ENCODE measurements at regions not wholly inside any gene's neighbourhood (a gene's known extent, or its start where the extent isn't known, plus 50 kb on each side); places are given as distances from the start of the nearest gene placed in this dataset.

GRCh38 chr5:116885825-116886224 is 311.2 kb upstream of the SEMA6A start:
- Histone ChIP-seq H3K4me1 (ENCODE audit: control insufficient read depth, low read depth, low read length) (no peaks in the 10 kb centered on the region), H3K36me3 (ENCODE audit: control insufficient read depth, insufficient read depth, low read length) (no peaks in the 10 kb centered on the region), H3K27me3 (ENCODE audit: insufficient read depth, low read length, poor library complexity) (no peaks in the 10 kb centered on the region), H3K56ac (ENCODE audit: low read length) (no peak overlapping the region), H4K8ac (ENCODE audit: low read depth, low read length) (no peak overlapping the region), H3K4me3 (ENCODE audit: low read length) (no peak overlapping the region), H2BK120ac (ENCODE audit: low read depth, low read length) (no peak overlapping the region), H3K27ac (ENCODE audit: low read depth, low read length) (no peak overlapping the region), H2AK5ac (ENCODE audit: low read length) (no peak overlapping the region), H2BK5ac (ENCODE audit: low read length) (no peak overlapping the region), H3K23ac (ENCODE audit: low read length) (no peak overlapping the region), H2BK15ac (replicated peaks; ENCODE audit: low read depth) (no peak overlapping the region), H3K4me2 (ENCODE audit: low read length) (no peak overlapping the region), H3K18ac (ENCODE audit: low read length) (no peak overlapping the region), H3K79me1 (ENCODE audit: low read length) (no peaks in the 10 kb centered on the region), H3K4ac (ENCODE audit: low read depth, low read length) (no peak overlapping the region), H4K5ac (ENCODE audit: low read length) (no peak overlapping the region), H3K9ac (ENCODE audit: low read length) (no peak overlapping the region), H3K79me2 (ENCODE audit: control insufficient read depth, insufficient read depth, low read length) (no peaks in the 10 kb centered on the region)
- no peak for DNase-seq

GRCh38 chr5:116883875-116884274 is 309.3 kb upstream of the SEMA6A start:
- Histone ChIP-seq H3K79me1 (ENCODE audit: low read length) (no peaks in the 10 kb centered on the region), H3K9ac (ENCODE audit: low read length) (no peak overlapping the region), H3K4ac (ENCODE audit: low read depth, low read length) (peak overlapping the region; percentile 16), H3K4me3 (ENCODE audit: low read length) (no peak overlapping the region), H3K18ac (ENCODE audit: low read length) (no peak overlapping the region), H4K5ac (ENCODE audit: low read length) (no peak overlapping the region), H4K8ac (ENCODE audit: low read depth, low read length) (no peak overlapping the region), H3K79me2 (ENCODE audit: control insufficient read depth, insufficient read depth, low read length) (no peaks in the 10 kb centered on the region), H2BK5ac (ENCODE audit: low read length) (no peak overlapping the region), H3K27ac (ENCODE audit: low read depth, low read length) (no peak overlapping the region), H3K4me2 (ENCODE audit: low read length) (no peak overlapping the region), H2BK120ac (ENCODE audit: low read depth, low read length) (no peak overlapping the region), H3K56ac (ENCODE audit: low read length) (no peak overlapping the region), H2BK15ac (replicated peaks; ENCODE audit: low read depth) (peak overlapping the region; percentile 57), H3K4me1 (ENCODE audit: control insufficient read depth, low read depth, low read length) (no peaks in the 10 kb centered on the region), H3K36me3 (ENCODE audit: control insufficient read depth, insufficient read depth, low read length) (no peaks in the 10 kb centered on the region), H2AK5ac (ENCODE audit: low read length) (no peak overlapping the region), H3K23ac (ENCODE audit: low read length) (no peak overlapping the region), H3K27me3 (ENCODE audit: insufficient read depth, low read length, poor library complexity) (no peaks in the 10 kb centered on the region)
- WGBS (ENCODE audit: extremely low coverage, insufficient coverage, low lambda C conversion rate) = no CpG with 5 or more reads among the region's 2 CpGs
- no peak for DNase-seq

DNA sequence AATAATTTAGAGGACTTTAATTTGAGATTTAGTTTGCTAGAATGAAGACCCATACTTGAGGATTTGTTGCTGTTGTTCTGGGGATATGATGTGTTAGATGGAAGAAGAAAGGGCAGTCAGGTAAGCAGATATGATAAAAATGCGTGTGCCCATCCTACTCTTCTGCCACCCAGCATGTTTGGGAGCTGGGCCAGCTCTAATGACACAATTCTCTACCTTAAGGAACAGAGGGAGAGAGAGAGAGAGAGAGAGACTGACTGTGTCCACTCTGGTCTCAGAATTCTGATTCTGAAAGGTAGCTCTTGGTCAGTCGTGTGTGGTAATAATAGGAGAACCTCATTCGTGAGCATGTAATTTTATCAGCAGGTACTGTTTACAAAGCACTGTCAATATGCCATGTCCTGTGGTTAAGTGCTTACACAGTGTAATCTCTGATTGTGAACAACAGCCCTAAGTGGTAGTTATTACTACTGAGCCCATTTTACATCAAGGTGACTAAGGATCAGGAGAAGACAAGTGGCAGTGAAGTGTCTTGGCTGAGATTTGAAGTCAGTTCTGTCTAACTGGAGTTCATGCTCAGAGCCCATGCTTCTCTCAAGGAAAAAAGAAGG is 307.4 kb upstream of the SEMA6A start:
- Histone ChIP-seq H3K4me2 (ENCODE audit: low read length) (no peak overlapping the region), H4K8ac (ENCODE audit: low read depth, low read length) (no peak overlapping the region), H3K79me2 (ENCODE audit: control insufficient read depth, insufficient read depth, low read length) (no peaks in the 10 kb centered on the region), H3K79me1 (ENCODE audit: low read length) (no peaks in the 10 kb centered on the region), H3K4me3 (ENCODE audit: low read length) (no peak overlapping the region), H3K27me3 (ENCODE audit: insufficient read depth, low read length, poor library complexity) (no peaks in the 10 kb centered on the region), H3K18ac (ENCODE audit: low read length) (no peak overlapping the region), H4K5ac (ENCODE audit: low read length) (no peak overlapping the region), H3K4me1 (ENCODE audit: control insufficient read depth, low read depth, low read length) (no peaks in the 10 kb centered on the region), H3K27ac (ENCODE audit: low read depth, low read length) (no peak overlapping the region), H3K23ac (ENCODE audit: low read length) (no peak overlapping the region), H2BK15ac (replicated peaks; ENCODE audit: low read depth) (no peak overlapping the region), H3K9ac (ENCODE audit: low read length) (no peak overlapping the region), H2BK120ac (ENCODE audit: low read depth, low read length) (no peak overlapping the region), H2AK5ac (ENCODE audit: low read length) (no peak overlapping the region), H3K36me3 (ENCODE audit: control insufficient read depth, insufficient read depth, low read length) (no peaks in the 10 kb centered on the region), H3K56ac (ENCODE audit: low read length) (no peak overlapping the region), H3K4ac (ENCODE audit: low read depth, low read length) (no peak overlapping the region), H2BK5ac (ENCODE audit: low read length) (no peak overlapping the region)
- no peak for DNase-seq
- no CpG with 5 or more reads among the region's 3 CpGs for WGBS (ENCODE audit: extremely low coverage, insufficient coverage, low lambda C conversion rate)

DNA sequence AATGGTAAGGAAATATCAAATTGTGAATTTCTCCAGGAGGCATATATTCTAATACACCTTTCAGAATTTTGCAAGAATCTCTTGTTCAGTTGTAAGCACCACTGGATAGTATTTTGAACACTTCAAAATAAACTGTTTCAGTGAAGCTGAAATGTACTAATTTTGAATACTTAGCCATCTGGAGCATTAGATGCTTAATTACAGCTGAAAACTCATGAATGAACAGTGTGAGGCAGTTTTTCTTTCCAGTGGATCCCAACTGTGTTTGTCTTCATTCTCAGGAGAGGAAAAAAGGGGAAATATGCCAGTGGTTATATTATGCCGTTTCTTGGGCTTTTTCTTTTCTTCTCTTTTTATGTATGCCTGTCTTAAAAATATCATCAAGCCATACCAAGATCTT is 306.0 kb upstream of the SEMA6A start:
- Histone ChIP-seq H3K56ac (ENCODE audit: low read length) (no peak overlapping the region), H4K8ac (ENCODE audit: low read depth, low read length) (no peak overlapping the region), H4K5ac (ENCODE audit: low read length) (no peak overlapping the region), H3K18ac (ENCODE audit: low read length) (no peak overlapping the region), H2BK15ac (replicated peaks; ENCODE audit: low read depth) (no peak overlapping the region), H3K4ac (ENCODE audit: low read depth, low read length) (no peak overlapping the region), H3K4me1 (ENCODE audit: control insufficient read depth, low read depth, low read length) (no peaks in the 10 kb centered on the region), H3K36me3 (ENCODE audit: control insufficient read depth, insufficient read depth, low read length) (no peaks in the 10 kb centered on the region), H3K79me2 (ENCODE audit: control insufficient read depth, insufficient read depth, low read length) (no peaks in the 10 kb centered on the region), H3K27ac (ENCODE audit: low read depth, low read length) (no peak overlapping the region), H2BK120ac (ENCODE audit: low read depth, low read length) (no peak overlapping the region), H2AK5ac (ENCODE audit: low read length) (no peak overlapping the region), H3K79me1 (ENCODE audit: low read length) (no peaks in the 10 kb centered on the region), H3K27me3 (ENCODE audit: insufficient read depth, low read length, poor library complexity) (no peaks in the 10 kb centered on the region), H2BK5ac (ENCODE audit: low read length) (no peak overlapping the region), H3K4me3 (ENCODE audit: low read length) (no peak overlapping the region), H3K23ac (ENCODE audit: low read length) (no peak overlapping the region), H3K9ac (ENCODE audit: low read length) (no peak overlapping the region), H3K4me2 (ENCODE audit: low read length) (no peak overlapping the region)
- WGBS (ENCODE audit: extremely low coverage, insufficient coverage, low lambda C conversion rate) = no CpG with 5 or more reads among the region's 1 CpG
- no peak for DNase-seq

DNA sequence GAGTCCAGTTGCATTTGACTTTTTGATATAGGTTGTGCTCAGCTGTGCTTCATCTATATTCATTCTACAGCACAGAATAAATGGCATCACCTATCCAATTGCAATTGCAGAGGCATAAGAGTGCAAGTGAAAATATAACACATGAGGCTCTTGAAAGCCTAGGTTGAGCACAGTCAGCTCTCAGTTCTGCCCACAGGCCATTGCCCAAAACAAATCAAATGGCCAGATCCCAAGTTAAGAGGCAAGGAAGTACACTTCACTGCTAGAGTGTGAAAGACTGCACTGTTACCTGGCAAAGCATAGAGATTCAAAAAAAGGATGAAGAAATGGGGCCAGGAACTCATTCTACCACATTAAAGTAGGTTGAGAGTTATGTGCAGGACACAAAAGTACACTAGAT is 305.5 kb upstream of the SEMA6A start:
- Histone ChIP-seq H3K36me3 (ENCODE audit: control insufficient read depth, insufficient read depth, low read length) (no peaks in the 10 kb centered on the region), H3K4me1 (ENCODE audit: control insufficient read depth, low read depth, low read length) (no peaks in the 10 kb centered on the region), H4K5ac (ENCODE audit: low read length) (no peak overlapping the region)

DNA sequence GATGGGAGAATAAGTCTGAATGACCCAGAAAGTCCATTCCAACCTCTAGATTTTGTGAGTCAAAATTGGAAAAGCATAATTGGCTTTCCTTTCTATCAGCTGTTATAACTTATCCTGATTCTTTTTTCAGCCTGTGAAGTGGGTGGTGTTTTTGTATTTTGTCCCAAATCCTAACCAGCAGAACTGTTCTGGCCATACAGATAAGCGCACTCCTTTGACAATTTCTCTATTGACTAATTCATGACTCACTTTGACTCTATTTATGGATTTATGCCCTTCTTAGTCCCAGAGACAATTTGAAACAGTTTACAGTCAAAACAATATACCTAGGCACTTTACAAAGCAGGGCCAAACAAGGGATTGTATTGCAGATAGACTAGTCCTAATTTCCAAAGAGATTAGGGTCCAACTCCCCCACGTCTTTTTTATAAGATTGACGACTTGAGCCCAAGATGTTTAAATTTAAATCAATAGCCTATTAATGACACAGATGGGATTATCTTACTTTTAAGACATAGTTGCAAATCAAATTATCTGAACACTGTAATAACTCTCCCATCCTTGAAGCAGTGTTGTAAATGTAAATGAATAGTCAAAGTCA is 301.7 kb upstream of the SEMA6A start:
- no peak overlapping the region for H2BK5ac ChIP-seq (ENCODE audit: low read length)
- no peaks in the 10 kb centered on the region for H3K36me3 ChIP-seq (ENCODE audit: control insufficient read depth, insufficient read depth, low read length)
- no peaks in the 10 kb centered on the region for H3K79me1 ChIP-seq (ENCODE audit: low read length)
- no peaks in the 10 kb centered on the region for H3K4me1 ChIP-seq (ENCODE audit: control insufficient read depth, low read depth, low read length)
- no peak for DNase-seq
- H4K5ac ChIP-seq (ENCODE audit: low read length) = no peak overlapping the region
- H3K18ac ChIP-seq (ENCODE audit: low read length) = no peak overlapping the region
- H3K4ac ChIP-seq (ENCODE audit: low read depth, low read length) = no peak overlapping the region
- no peak overlapping the region for H2BK120ac ChIP-seq (ENCODE audit: low read depth, low read length)
- no peak overlapping the region for H3K27ac ChIP-seq (ENCODE audit: low read depth, low read length)
- H3K27me3 ChIP-seq (ENCODE audit: insufficient read depth, low read length, poor library complexity) = no peaks in the 10 kb centered on the region
- H3K23ac ChIP-seq (ENCODE audit: low read length) = no peak overlapping the region
- no peak overlapping the region for H4K8ac ChIP-seq (ENCODE audit: low read depth, low read length)
- no CpG with 5 or more reads among the region's 3 CpGs for WGBS (ENCODE audit: extremely low coverage, insufficient coverage, low lambda C conversion rate)
- H3K4me3 ChIP-seq (ENCODE audit: low read length) = no peak overlapping the region
- no peaks in the 10 kb centered on the region for H3K79me2 ChIP-seq (ENCODE audit: control insufficient read depth, insufficient read depth, low read length)
- H3K56ac ChIP-seq (ENCODE audit: low read length) = no peak overlapping the region
- no peak overlapping the region for H3K4me2 ChIP-seq (ENCODE audit: low read length)
- H2BK15ac ChIP-seq (replicated peaks; ENCODE audit: low read depth) = no peak overlapping the region
- H2AK5ac ChIP-seq (ENCODE audit: low read length) = no peak overlapping the region
- H3K9ac ChIP-seq (ENCODE audit: low read length) = no peak overlapping the region

More for the DNA sequence above, 305.5 kb upstream of the SEMA6A start:
- no peak overlapping the region for H2BK120ac ChIP-seq (ENCODE audit: low read depth, low read length)
- no peak overlapping the region for H3K23ac ChIP-seq (ENCODE audit: low read length)
- H3K4me3 ChIP-seq (ENCODE audit: low read length) = no peak overlapping the region
- no peak overlapping the region for H3K56ac ChIP-seq (ENCODE audit: low read length)
- H3K9ac ChIP-seq (ENCODE audit: low read length) = no peak overlapping the region
- H2AK5ac ChIP-seq (ENCODE audit: low read length) = no peak overlapping the region
- no peak overlapping the region for H2BK15ac ChIP-seq (replicated peaks; ENCODE audit: low read depth)
- no peak overlapping the region for H3K4ac ChIP-seq (ENCODE audit: low read depth, low read length)
- H2BK5ac ChIP-seq (ENCODE audit: low read length) = no peak overlapping the region
- H3K18ac ChIP-seq (ENCODE audit: low read length) = no peak overlapping the region
- H3K27ac ChIP-seq (ENCODE audit: low read depth, low read length) = no peak overlapping the region
- DNase-seq = no peak
- no peak overlapping the region for H3K4me2 ChIP-seq (ENCODE audit: low read length)
- no peak overlapping the region for H4K8ac ChIP-seq (ENCODE audit: low read depth, low read length)
- H3K79me2 ChIP-seq (ENCODE audit: control insufficient read depth, insufficient read depth, low read length) = no peaks in the 10 kb centered on the region
- H3K79me1 ChIP-seq (ENCODE audit: low read length) = no peaks in the 10 kb centered on the region
- H3K27me3 ChIP-seq (ENCODE audit: insufficient read depth, low read length, poor library complexity) = no peaks in the 10 kb centered on the region
